Astrocyte (in vitro differentiated cells and primary cell): ENCODE measurements at regions not wholly inside any gene's neighbourhood (a gene's known extent, or its start where the extent isn't known, plus 50 kb on each side); places are given as distances from the start of the nearest gene placed in this dataset.

Experiments used
- DNase-seq: peaks from one replicate; pipeline ENCODE4 v3.0.0-alpha.2; 2010; ENCODE audit warnings: low read depth
- FAIRE-seq: peaks from 2 replicates; lab custom pipeline; 2011; peaks lifted over from hg19 to GRCh38; lab: Jason Lieb, UNC
- H2AFZ ChIP-seq: 2 replicates; pipeline ENCODE4 v1.6.0; 2012; ENCODE audit warnings: low read depth, low read length, inconsistent platforms
- H3K27ac ChIP-seq: 2 replicates; pipeline ENCODE4 v1.5.1; 2011; ENCODE audit warnings: low read depth, low read length, inconsistent platforms
- H3K27me3 ChIP-seq: 2 replicates; pipeline ENCODE4 v1.6.0; 2011; ENCODE audit warnings: low read length, inconsistent platforms; ENCODE audit not compliant: insufficient read depth
- H3K36me3 ChIP-seq: 2 replicates; pipeline ENCODE4 v1.5.1; 2011; ENCODE audit warnings: low read length, inconsistent platforms; ENCODE audit not compliant: insufficient read depth
- H3K4me1 ChIP-seq: 2 replicates; pipeline ENCODE4 v1.5.1; 2011; ENCODE audit warnings: low read length, inconsistent platforms; ENCODE audit not compliant: insufficient read depth
- H3K4me2 ChIP-seq: 2 replicates; pipeline ENCODE4 v1.6.0; 2012; ENCODE audit warnings: low read length, inconsistent platforms
- H3K4me3 ChIP-seq: 2 replicates; pipeline ENCODE4 v1.5.1; 2011; ENCODE audit warnings: low read depth, mild to moderate bottlenecking, low read length, inconsistent platforms; ENCODE audit not compliant: insufficient read depth
- H3K79me2 ChIP-seq: 2 replicates; pipeline ENCODE4 v1.6.0; 2012; ENCODE audit warnings: mild to moderate bottlenecking, low read length, inconsistent platforms; ENCODE audit not compliant: insufficient read depth
- H3K9ac ChIP-seq: 2 replicates; pipeline ENCODE4 v1.6.0; 2012; ENCODE audit warnings: mild to moderate bottlenecking, low read length, inconsistent platforms
- H3K9me3 ChIP-seq: 2 replicates; pipeline ENCODE4 v1.5.1; 2012; ENCODE audit warnings: low read depth, mild to moderate bottlenecking, low read length, inconsistent platforms; ENCODE audit not compliant: insufficient read depth
- H4K20me1 ChIP-seq: 2 replicates; pipeline ENCODE4 v1.6.0; 2012; ENCODE audit warnings: low read length, inconsistent platforms; ENCODE audit not compliant: insufficient read depth
- H3K27ac Mint-ChIP-seq: one replicate; pipeline ENCODE4 v1.8.0; 2021; ENCODE audit warnings: mild to moderate bottlenecking, mixed read lengths; ENCODE audit not compliant: unreplicated experiment
- H3K27me3 Mint-ChIP-seq: one replicate; pipeline ENCODE4 v1.8.0; 2021; ENCODE audit warnings: low read depth, mixed read lengths; ENCODE audit not compliant: unreplicated experiment
- H3K36me3 Mint-ChIP-seq: one replicate; pipeline ENCODE4 v1.8.0; 2021; ENCODE audit warnings: low read depth, mixed read lengths; ENCODE audit not compliant: unreplicated experiment
- H3K4me1 Mint-ChIP-seq: one replicate; pipeline ENCODE4 v1.8.0; 2021; ENCODE audit warnings: low read depth, mixed read lengths; ENCODE audit not compliant: unreplicated experiment
- H3K4me3 Mint-ChIP-seq: one replicate; pipeline ENCODE4 v1.8.0; 2021; ENCODE audit warnings: mild to moderate bottlenecking, moderate library complexity, mixed read lengths; ENCODE audit not compliant: unreplicated experiment
- H3K9me3 Mint-ChIP-seq: one replicate; pipeline ENCODE4 v1.8.0; 2021; ENCODE audit warnings: mild to moderate bottlenecking, mixed read lengths; ENCODE audit not compliant: unreplicated experiment
- CTCF ChIP-seq: IDR thresholded peaks from 2 replicates; pipeline ENCODE4 v1.5.1; 2011; ENCODE audit warnings: low read depth, mild to moderate bottlenecking, inconsistent platforms, low read length, moderate library complexity; ENCODE audit not compliant: insufficient read depth
- EZH2 ChIP-seq: IDR thresholded peaks from 2 replicates; pipeline ENCODE4 v1.6.1; 2012; ENCODE audit warnings: mild to moderate bottlenecking, low read length, inconsistent platforms; ENCODE audit not compliant: insufficient read depth

- H3K27ac ChIP-seq: no peak overlapping the region
- no peaks in the 10 kb centered on the region for H3K4me1 ChIP-seq
- Mint-ChIP-seq H3K36me3 (no peaks in the 10 kb centered on the region), H3K27ac (no peak overlapping the region), H3K27me3 (no peaks in the 10 kb centered on the region), H3K9me3 (no peaks in the 10 kb centered on the region), H3K4me3 (no peak overlapping the region), H3K4me1 (no peaks in the 10 kb centered on the region)
- no peak overlapping the region for H3K4me2 ChIP-seq
- DNase-seq (no peak), FAIRE-seq (no peak)
- no peak overlapping the region for H2AFZ ChIP-seq
- no peaks in the 10 kb centered on the region for H4K20me1 ChIP-seq
- H3K27me3 ChIP-seq: no peaks in the 10 kb centered on the region
- H3K36me3 ChIP-seq: no peaks in the 10 kb centered on the region
- no peak overlapping the region for H3K9ac ChIP-seq
- no peaks in the 10 kb centered on the region for H3K79me2 ChIP-seq
- H3K4me3 ChIP-seq: no peak overlapping the region
- H3K9me3 ChIP-seq: no peaks in the 10 kb centered on the region
- TF ChIP-seq CTCF: no peak
- TF ChIP-seq EZH2: no peak
These were observed 1336.3 kb downstream of the C4orf33 start for GRCh38 chr4:130432289-130432688.

GRCh38 chr4:130449741-130450140, 1353.8 kb downstream of the C4orf33 start:
- Histone ChIP-seq H3K4me3 (no peak overlapping the region), H3K27me3 (no peaks in the 10 kb centered on the region), H4K20me1 (no peaks in the 10 kb centered on the region), H2AFZ (no peak overlapping the region), H3K4me1 (no peaks in the 10 kb centered on the region), H3K4me2 (no peak overlapping the region), H3K9me3 (no peaks in the 10 kb centered on the region), H3K36me3 (no peaks in the 10 kb centered on the region), H3K79me2 (no peaks in the 10 kb centered on the region), H3K27ac (no peak overlapping the region), H3K9ac (no peak overlapping the region)
- no peaks in the 10 kb centered on the region for H3K27me3 Mint-ChIP-seq
- TF ChIP-seq EZH2: no peak
- no peak for TF ChIP-seq CTCF
- H3K36me3 Mint-ChIP-seq: no peaks in the 10 kb centered on the region
- H3K27ac Mint-ChIP-seq: no peak overlapping the region
- DNase-seq (no peak), FAIRE-seq (no peak)
- H3K4me3 Mint-ChIP-seq: no peak overlapping the region
- H3K9me3 Mint-ChIP-seq: peaks cover 1% of the 10 kb centered on the region
- H3K4me1 Mint-ChIP-seq: no peaks in the 10 kb centered on the region

GRCh38 chr4:130468340-130468739, 1372.4 kb downstream of the C4orf33 start:
- no peaks in the 10 kb centered on the region for H3K79me2 ChIP-seq
- TF ChIP-seq EZH2: no peak
- TF ChIP-seq CTCF: no peak
- Mint-ChIP-seq H3K36me3 (no peaks in the 10 kb centered on the region), H3K27me3 (no peaks in the 10 kb centered on the region), H3K9me3 (no peaks in the 10 kb centered on the region), H3K4me3 (no peak overlapping the region), H3K4me1 (no peaks in the 10 kb centered on the region), H3K27ac (no peak overlapping the region)
- H3K4me3 ChIP-seq: no peak overlapping the region
- no peaks in the 10 kb centered on the region for H3K4me1 ChIP-seq
- FAIRE-seq: no peak
- no peaks in the 10 kb centered on the region for H3K36me3 ChIP-seq
- DNase-seq: no peak
- no peaks in the 10 kb centered on the region for H3K9me3 ChIP-seq
- no peak overlapping the region for H3K27ac ChIP-seq
- no peak overlapping the region for H2AFZ ChIP-seq
- no peak overlapping the region for H3K9ac ChIP-seq
- H4K20me1 ChIP-seq: no peaks in the 10 kb centered on the region
- no peaks in the 10 kb centered on the region for H3K27me3 ChIP-seq
- H3K4me2 ChIP-seq: no peak overlapping the region
